HG02973 (cell line): ENCODE measurements at regions not wholly inside any gene's neighbourhood (a gene's known extent, or its start where the extent isn't known, plus 50 kb on each side); places are given as distances from the start of the nearest gene placed in this dataset.

ENCODE experiments used
- ATAC-seq: cut with Tn5 transposase; IDR thresholded peaks from one replicate; pipeline ENCODE4 v1.9.1; 2021; ENCODE audit warnings: moderate library complexity; ENCODE audit not compliant: unreplicated experiment

DNA sequence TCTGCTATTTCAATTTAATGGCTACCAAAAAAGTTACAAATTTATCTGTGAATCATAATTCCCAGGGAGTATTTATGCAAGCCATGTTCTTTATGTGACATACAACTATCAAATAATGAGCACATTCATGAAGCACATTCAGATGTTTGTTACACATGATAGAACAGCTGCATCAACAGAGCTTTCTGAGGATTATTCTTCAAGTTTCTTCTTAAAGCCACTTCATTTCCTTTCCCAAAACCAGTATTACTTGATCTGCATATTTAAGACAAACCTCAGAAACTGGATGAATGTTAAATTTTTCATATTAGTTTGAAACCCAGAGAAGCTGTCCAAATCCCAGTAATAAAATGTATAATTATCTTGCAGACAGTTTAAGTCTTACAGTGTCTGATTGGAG, 73.6 kb upstream of the SOX5 start:
- ATAC-seq: no peak

DNA sequence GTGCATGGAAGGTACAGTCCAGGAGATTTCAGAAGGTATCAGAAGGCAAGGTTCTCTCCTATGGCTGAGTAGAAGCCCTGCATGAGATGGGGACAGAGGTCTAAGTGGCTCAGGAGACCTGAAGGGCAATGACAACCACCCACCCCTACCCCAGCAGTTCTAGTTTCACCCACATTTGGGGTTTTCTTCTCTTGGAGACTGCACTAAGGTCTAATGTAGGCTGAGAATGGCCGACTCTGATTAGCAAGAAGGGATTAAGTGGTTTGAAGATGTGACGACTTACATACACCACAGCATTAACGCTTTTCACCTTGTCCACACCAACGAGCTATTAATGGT, 71.7 kb upstream of the SOX5 start:
- no peak for ATAC-seq

DNA sequence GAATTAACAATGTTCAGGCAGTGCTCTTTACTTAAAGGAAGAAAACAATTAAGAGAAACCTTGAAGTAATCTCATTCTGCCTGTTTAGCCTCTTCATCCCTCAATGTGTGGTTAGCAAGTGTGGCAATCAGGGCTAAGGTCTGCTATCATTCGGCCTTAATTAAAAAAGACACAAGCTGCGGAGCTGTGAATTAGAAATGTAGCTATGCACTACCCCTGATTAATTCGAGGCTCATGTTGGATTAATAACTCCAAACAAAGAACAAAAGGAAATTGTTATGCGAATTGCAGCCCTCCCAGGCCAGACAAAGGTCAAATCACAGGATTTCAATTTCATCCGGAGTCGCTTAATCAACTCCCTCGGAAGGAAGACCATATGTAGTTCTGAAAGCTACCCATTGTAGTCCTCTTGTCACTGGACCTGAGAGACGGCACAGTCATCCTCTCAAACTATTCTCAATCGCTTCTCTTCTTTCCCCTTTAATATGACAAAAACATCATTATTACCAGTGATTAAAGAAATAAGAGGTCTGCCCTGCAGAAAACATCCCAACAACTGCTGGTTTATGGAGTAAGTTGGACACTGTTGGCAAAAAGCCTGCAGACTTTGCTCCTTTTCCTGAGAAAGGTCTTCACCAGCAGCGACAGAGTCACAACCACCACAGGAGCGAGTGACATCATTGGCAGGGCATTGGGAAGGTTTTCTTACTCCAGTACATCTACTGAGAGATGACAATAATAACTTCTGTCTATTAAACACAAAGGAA, 71.1 kb upstream of the SOX5 start:
- ATAC-seq: no peak

DNA sequence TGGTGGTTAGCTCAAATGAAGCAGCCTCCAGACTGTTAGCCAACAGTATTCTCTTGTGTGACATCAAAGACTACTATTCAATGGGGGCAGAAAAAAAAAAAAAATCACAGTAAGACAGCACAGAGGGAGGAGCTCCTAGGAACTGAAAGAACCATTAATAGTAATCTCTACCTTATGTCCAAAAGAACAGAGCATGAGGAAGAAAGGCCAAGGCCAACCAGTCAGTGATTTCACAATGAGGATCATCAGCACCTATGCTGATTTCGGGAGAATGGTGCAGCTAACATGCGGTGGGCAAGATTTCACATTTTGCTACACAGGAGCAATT, 66.3 kb upstream of the SOX5 start:
- no peak for ATAC-seq

DNA sequence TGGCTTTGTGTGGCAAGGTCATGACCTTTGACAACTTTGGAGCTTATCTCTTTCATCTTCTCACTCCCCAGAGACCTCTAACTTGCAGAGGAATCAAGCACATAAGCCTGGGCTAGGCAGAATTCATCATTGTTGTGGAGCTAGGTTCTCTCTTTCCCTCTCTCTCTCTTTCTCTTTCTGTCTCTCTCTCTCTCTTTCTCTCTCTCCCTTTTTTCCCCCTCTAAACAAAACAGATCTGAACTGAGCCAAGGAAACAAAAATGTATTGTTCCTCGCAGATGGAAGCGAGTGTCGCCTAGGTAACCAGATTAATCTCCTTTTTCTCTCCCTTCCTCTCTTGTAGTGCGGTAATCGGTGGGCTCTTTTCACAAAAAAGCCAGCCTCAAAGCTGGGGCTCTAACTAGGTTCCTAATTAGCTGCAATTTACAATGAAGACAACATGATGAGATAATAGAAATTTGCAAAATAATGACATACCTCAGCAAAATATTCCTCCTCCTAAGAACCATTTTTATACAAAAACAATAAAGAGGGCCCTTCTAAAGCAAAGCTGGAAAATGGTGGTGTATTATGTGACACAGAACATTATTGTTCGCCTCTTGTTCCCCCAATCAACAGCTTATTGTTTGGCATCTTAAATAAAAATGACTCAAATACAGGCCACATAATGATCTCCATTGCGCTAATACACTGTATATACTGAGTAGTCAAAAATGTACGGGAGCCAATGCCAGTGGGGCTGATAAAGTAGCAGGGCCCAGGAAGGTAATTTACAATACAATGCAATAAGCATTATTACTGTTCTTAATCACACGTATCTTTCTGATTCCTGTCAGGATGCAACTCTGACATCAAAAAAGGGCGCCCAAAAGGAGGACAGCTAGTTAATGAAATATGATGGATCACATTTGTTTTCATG, 65.7 kb upstream of the SOX5 start:
- no peak for ATAC-seq

DNA sequence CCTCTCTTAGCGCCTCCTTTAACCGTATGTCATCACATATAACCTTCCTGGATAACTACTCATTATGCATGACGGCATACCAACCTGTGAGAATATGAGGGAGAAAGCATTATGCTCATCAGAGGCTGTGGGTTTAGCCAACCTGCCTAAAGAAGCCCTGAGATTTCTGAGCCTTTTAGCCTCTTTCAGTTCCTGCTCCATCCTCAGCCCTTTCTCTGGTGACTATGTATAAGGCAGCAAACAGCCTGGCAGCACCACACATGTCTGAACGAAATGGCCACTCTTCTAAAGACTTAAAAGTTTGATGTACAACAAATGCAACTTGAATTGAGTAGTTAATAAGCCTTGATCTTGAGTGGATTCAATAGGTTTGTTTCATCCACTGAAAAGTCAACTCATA, 64.8 kb upstream of the SOX5 start:
- no peak for ATAC-seq

DNA sequence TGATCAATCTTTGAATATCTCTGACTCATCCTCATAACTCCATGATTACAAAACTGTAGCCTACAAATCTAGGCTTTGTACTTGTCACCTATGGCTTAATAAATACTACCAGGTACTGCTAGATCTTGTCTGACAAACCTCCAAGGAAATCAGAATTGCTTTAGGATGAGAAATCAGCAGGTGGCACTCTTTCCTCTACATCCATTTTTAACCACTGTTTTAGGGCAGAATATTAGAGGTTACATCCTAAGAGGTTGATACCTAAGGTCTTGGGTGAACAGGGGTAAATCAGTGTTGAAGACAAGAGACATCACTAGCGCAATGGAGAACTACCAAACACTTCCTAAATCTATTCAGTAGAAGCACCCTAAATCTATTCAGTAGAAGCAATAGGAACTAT, 63.1 kb upstream of the SOX5 start:
- ATAC-seq: no peak

DNA sequence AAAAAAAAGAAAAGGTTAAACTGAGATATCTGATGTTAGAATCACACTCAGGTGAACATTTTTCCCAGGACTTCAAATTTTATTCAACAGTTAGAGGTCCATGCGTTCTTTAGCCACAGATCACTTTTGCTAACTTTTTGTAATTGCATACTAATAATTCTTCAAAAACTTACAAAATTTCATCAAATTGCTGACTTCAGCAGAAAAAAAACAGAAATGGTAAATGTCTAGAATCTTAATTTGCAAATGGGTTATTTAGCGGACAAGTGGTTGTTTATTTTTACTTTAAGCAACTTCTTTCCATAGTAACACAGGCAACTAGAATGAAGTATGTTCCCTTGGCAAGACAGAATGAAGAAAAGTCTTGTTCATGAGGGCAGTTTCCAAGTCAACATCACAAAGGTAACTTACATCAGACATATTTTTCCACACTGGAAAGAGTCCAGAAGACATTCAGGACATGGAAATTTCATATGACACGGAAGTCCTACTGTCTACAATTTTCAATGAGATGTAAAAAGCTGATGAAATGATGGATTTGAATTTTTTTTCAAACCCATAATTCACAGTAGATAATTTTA, 62.5 kb upstream of the SOX5 start:
- ATAC-seq: no peak

DNA sequence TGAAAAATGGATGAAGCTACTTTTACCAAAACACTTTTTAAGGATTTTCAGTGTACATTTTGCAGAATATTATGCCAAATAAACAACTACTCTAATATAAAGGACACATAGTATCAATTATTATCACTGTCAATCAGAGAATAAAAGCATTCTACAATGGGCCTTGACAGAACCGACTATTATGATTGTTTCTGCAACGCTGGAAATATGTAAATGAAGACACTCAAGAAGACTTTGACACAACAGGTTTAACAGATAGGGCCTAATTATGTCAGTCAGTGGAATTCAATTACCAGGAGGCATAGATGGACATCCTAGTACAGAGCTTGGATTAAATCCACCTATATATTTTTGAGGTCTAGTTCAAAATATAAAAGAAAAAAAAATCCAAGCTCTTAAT, 58.7 kb upstream of the SOX5 start:
- ATAC-seq: no peak
